AG04449 (cell line): ENCODE measurements at regions not wholly inside any gene's neighbourhood (a gene's known extent, or its start where the extent isn't known, plus 50 kb on each side); places are given as distances from the start of the nearest gene placed in this dataset.

Experiments used
- CTCF ChIA-PET: fragments of 350-600 bp; formaldehyde crosslinking; extraction: SDS; loops from one replicate; lab custom pipeline; 2021; ENCODE audit warnings: antibody characterized with exemption; lab: Yijun Ruan, JAX
- POLR2A ChIA-PET: fragments of 400-600, 350-600 bp; formaldehyde crosslinking; extraction: SDS; loops from one replicate; lab custom pipeline; 2020; ENCODE audit warnings: antibody characterized with exemption, inconsistent platforms; lab: Yijun Ruan, JAX
- DNase-seq: peaks from one replicate; pipeline ENCODE4 v3.0.0-alpha.2; 2010; ENCODE audit warnings: low read depth, low spot score
- H3K4me3 ChIP-seq: 2 replicates; pipeline ENCODE4 v1.5.1; 2011; ENCODE audit warnings: low read depth, mild to moderate bottlenecking, control low read depth, low read length
- TF ChIP-seq, protein P1 (sequence below): IDR thresholded peaks from one replicate; pipeline ENCODE4 v1.5.1; 2011; ENCODE audit warnings: mild to moderate bottlenecking, moderate library complexity, low read length, control low read depth, inconsistent platforms; ENCODE audit not compliant: insufficient read depth; ENCODE audit errors: missing control alignments

GRCh38 chr13:50257646-50258045 is 242.4 kb downstream of the KCNRG start:
- TF ChIP-seq, protein P1, sequence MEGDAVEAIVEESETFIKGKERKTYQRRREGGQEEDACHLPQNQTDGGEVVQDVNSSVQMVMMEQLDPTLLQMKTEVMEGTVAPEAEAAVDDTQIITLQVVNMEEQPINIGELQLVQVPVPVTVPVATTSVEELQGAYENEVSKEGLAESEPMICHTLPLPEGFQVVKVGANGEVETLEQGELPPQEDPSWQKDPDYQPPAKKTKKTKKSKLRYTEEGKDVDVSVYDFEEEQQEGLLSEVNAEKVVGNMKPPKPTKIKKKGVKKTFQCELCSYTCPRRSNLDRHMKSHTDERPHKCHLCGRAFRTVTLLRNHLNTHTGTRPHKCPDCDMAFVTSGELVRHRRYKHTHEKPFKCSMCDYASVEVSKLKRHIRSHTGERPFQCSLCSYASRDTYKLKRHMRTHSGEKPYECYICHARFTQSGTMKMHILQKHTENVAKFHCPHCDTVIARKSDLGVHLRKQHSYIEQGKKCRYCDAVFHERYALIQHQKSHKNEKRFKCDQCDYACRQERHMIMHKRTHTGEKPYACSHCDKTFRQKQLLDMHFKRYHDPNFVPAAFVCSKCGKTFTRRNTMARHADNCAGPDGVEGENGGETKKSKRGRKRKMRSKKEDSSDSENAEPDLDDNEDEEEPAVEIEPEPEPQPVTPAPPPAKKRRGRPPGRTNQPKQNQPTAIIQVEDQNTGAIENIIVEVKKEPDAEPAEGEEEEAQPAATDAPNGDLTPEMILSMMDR, result no peak
- CTCF ChIA-PET, result no interaction called here
- no peak overlapping the region for H3K4me3 ChIP-seq
- no peak for DNase-seq
- POLR2A ChIA-PET, result no interaction called here

GRCh38 chr13:50261130-50261901 is 246.1 kb downstream of the KCNRG start:
- TF ChIP-seq, protein P1, result no peak
- ChIA-PET POLR2A (no interaction called here), CTCF (no interaction called here)

DNA sequence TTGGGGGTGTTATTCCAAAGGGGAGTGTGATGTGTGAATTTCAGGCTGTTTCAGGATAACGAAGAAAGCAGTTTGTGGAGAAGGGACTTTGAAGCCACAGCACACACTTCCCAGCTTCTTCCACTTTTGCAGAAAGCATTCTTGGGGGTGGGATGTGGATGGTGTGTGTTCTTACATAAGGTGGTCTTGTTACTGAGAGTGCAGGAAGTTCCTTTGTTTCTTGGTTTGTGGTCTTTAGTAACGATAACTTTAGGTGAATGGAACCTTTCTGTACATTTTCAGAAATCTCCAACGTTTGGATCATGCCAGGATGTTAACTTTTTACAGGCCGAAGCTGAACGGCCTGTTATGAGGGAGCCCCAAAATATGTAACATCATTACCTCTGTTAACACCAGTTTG is 251.8 kb downstream of the KCNRG start:
- POLR2A ChIA-PET, result no interaction called here
- no peak for DNase-seq
- CTCF ChIA-PET, result no interaction called here
- TF ChIP-seq, protein P1, result no peak
- H3K4me3 ChIP-seq, result no peak overlapping the region

More at GRCh38 chr13:50261130-50261901, 246.1 kb downstream of the KCNRG start:
- no peak for DNase-seq
- no peak overlapping the region for H3K4me3 ChIP-seq

DNA sequence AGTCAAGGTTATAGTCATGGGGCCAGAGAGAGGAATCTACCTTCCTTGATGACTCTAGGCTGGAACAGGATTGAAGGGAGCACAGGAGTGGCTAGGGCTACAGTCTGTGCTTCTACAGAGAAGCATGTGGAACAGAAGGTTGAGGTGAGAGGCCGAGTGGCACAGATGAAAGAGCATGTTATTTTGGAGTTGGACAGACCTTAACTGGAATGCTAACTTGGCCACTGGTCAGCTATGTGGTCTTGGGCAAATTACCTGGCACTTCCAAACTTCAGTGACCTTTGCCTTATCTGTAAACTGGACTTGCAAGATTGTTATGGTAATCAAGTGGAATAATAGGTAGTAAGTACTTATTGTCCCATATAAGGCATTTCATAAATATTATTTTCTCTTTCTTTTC is 252.7 kb downstream of the KCNRG start:
- no peak for DNase-seq
- no peak overlapping the region for H3K4me3 ChIP-seq
- TF ChIP-seq, protein P1, result no peak
- CTCF ChIA-PET, result interaction anchor here (1.1 kb wide), 1 partner anchor 9 kb away, joined by 4 read pairs; no protein-coding TSS in a partner anchor
- POLR2A ChIA-PET, result no interaction called here

DNA sequence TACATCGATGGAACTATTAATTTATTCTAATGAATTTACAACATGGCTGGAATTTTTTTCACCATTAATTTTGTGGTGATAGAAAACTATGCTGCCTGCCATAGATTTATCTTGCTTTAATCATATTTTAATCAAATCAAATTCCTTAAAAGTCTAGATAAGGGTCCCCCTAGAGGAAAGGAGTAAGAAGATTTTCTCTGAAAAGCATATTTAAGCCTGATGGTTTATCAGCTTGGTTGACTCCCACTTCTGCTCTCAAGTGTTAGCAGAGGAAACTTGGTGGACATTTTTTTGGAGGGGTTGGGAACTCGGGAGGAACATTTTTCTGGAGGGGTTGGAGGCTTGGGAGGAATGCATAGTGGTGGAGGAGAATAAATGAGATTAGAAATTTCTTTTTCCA is 253.3 kb downstream of the KCNRG start:
- ChIA-PET CTCF (interaction anchor here (1.1 kb wide), 1 partner anchor 8 kb away, joined by 4 read pairs; no protein-coding TSS in a partner anchor), POLR2A (no interaction called here)
- TF ChIP-seq, protein P1, result no peak
- DNase-seq, result no peak
- H3K4me3 ChIP-seq, result no peak overlapping the region

DNA sequence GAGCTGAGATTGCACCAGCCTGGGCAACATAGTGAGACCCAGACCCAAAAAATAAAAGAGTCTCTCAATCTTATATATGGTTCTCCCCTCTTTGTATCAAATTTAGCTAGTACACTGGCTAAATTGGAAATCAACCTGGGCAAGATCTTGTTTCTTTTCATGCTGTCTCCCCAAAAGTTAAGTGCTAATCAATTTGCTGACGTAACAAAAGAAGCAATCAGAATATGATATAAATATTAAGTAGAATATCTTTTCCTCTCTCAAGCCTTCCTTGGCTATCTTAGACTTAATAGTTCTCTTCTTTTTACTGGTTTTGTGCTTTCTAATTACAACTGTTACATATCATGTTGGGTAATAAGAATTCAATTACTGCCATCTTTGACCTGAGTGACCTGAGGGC is 258.9 kb downstream of the KCNRG start:
- TF ChIP-seq, protein P1, result no peak
- no peak for DNase-seq
- H3K4me3 ChIP-seq, result no peak overlapping the region
- CTCF ChIA-PET, result interaction anchor here (1.4 kb wide), 1 partner anchor 527 kb away, joined by 3 read pairs; no protein-coding TSS in a partner anchor
- POLR2A ChIA-PET, result no interaction called here
